GM19397 (cell line): ENCODE measurements at regions not wholly inside any gene's neighbourhood (a gene's known extent, or its start where the extent isn't known, plus 50 kb on each side); places are given as distances from the start of the nearest gene placed in this dataset.
"Not testable (repeated sequence)": the region's sequence is repeated elsewhere in the genome, so short reads cannot be mapped to it uniquely, and the experiment has no call there.

Experiments used
- ATAC-seq: cut with Tn5 transposase; IDR thresholded peaks from one replicate; pipeline ENCODE4 v1.9.1; 2021; ENCODE audit warnings: mild to moderate bottlenecking, moderate library complexity; ENCODE audit not compliant: unreplicated experiment

DNA sequence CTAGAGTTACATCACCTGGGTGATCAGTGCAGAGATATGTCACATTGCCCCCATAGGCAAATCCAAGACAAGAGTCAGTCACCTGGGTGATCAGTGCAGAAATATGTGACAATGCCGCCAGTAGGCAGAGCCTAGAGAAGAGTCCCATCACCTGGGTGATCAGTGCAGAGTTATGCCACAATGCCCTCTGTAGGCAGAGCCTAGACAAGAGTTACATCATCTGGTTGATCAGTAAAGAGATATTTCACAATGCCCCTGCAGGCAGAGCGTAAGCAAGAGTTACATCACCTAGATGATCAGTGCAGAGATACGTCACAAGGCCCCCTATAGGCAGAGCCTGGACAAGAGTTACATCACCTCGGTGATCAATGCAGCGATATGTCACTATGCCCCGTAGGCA, 63.3 kb upstream of the FRG2B start:
- ATAC-seq: not testable (repeated sequence)

DNA sequence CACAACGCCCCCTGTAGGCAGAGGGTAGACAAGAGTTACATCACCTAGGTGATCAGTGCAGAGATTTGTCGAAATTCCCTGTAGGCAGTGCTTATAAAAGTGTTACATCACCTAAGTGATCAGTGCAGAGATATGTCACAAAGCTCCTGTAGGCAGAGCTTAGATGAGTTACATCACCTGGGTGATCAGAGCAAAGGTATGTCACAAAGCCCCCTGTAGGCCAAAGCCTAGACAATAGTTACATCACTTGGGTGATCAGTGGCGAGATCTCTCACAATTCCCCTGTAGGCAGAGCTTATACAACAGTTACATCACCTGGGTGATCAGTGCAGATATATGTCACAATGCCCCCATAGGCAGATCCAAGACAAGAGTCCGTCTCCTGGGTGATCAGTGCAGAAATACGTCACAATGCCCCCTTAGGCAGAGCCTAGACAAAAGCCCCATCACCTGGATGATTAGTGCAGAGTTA, 61.9 kb upstream of the FRG2B start:
- peak; percentile 27 for ATAC-seq

DNA sequence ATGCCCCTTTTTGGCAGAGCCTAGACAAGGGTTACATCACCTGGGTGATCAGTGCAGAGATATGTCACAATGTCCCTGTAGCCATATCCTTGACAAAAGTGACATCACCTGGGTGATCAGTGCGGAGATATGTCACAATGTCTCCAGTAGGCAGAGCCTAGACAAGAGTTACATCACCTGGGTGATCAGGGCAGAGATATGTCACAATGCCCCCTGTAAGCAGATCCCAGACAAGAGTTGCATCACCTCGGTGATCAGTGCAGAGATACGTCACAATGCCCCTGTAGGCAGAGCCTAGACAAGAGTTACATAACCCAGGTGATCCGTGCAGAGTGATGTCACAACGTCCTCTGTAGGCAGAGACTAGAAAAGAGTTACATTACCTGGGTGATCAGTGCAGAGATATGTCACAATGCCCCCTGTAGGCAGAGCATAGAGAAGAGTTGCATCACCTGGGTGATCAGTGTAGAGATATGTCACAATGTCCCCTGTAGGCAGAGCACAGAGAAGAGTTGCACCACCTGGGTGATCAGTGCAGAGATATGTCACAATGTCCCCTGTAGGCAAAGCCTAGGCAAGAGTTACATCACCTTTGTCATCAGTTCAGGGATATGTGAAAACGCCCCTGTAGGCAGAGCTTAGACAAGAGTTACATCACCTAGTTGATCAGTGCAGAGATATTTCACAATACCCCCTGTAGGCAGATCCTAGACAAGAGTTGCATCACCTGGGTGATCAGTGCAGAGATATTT, 61.3 kb upstream of the FRG2B start:
- peak; percentile 46 for ATAC-seq

DNA sequence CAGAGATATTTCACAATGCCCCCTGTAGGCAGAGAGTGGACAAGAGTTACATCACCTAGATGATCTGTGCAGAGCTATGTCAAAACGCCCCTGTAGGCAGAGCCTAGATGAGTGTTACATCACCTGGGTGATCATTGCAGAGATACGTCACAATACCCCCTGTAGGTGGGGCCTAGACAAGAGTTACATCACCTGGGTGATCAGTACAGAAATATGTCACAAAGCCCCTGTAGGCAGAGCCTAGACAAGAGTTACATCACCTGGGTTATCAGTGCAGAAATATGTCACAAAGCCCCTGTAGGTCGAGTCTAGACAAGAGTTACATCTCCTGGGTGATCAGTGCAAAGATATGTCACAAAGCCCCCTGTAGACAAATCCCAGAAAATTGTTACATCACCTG, 60.4 kb upstream of the FRG2B start:
- ATAC-seq: not testable (repeated sequence)
